PC-9 (cell line): ENCODE measurements at regions not wholly inside any gene's neighbourhood (a gene's known extent, or its start where the extent isn't known, plus 50 kb on each side); places are given as distances from the start of the nearest gene placed in this dataset.

ENCODE experiments used
- EZH2 ChIP-seq: fragments of 200-600 bp; sonication (generic); IDR thresholded peaks from 2 replicates; pipeline ENCODE4 v1.8.0; 2017; ENCODE audit warnings: antibody characterized with exemption, low read depth
- TF ChIP-seq, protein P1 (sequence below): fragments of 200-600 bp; sonication (generic); conservative IDR thresholded peaks from 2 replicates; pipeline ENCODE4 v1.6.1; 2017; ENCODE audit warnings: mixed run types, antibody characterized with exemption, mild to moderate bottlenecking, moderate library complexity

DNA sequence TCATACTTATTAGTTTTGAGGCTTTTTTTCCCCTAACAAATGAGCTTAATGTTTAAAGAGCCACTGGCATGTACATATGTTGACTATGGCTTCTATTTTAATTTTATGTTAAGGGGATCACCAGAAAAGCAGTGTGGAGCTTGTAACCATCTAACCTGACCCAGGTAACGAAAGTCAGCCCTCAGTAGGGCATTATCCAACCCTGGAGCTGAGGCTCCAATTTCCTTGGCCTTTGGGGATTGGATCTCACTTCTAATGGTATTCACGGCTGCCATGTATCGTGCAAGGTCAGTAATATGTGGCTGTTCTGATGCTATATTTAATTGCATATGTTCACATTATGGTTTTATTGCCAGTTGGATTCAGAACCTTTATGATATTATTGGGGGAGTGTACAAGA is 75.2 kb upstream of the CCSER1 start:
- TF ChIP-seq EZH2: no peak
- TF ChIP-seq, protein P1, sequence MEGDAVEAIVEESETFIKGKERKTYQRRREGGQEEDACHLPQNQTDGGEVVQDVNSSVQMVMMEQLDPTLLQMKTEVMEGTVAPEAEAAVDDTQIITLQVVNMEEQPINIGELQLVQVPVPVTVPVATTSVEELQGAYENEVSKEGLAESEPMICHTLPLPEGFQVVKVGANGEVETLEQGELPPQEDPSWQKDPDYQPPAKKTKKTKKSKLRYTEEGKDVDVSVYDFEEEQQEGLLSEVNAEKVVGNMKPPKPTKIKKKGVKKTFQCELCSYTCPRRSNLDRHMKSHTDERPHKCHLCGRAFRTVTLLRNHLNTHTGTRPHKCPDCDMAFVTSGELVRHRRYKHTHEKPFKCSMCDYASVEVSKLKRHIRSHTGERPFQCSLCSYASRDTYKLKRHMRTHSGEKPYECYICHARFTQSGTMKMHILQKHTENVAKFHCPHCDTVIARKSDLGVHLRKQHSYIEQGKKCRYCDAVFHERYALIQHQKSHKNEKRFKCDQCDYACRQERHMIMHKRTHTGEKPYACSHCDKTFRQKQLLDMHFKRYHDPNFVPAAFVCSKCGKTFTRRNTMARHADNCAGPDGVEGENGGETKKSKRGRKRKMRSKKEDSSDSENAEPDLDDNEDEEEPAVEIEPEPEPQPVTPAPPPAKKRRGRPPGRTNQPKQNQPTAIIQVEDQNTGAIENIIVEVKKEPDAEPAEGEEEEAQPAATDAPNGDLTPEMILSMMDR: no peak
